HG02884 (cell line): ENCODE measurements at regions not wholly inside any gene's neighbourhood (a gene's known extent, or its start where the extent isn't known, plus 50 kb on each side); places are given as distances from the start of the nearest gene placed in this dataset.
A peak's percentile ranks its signal among the peaks of the same experiment; 100 is the strongest.
"Not testable (repeated sequence)": the region's sequence is repeated elsewhere in the genome, so short reads cannot be mapped to it uniquely, and the experiment has no call there.

Experiments
- ATAC-seq: cut with Tn5 transposase; IDR thresholded peaks from one replicate; pipeline ENCODE4 v1.9.1; 2021; ENCODE audit warnings: mild to moderate bottlenecking, moderate library complexity; ENCODE audit not compliant: unreplicated experiment

- no peak for ATAC-seq
Measured at GRCh38 chr5:124892185-124892848, 145.9 kb upstream of the ZNF608 start.

- ATAC-seq: no peak
Measured at GRCh38 chr5:124894541-124894940, 148.1 kb upstream of the ZNF608 start.

- ATAC-seq: no peak
Measured at GRCh38 chr5:124895236-124895635, 148.8 kb upstream of the ZNF608 start.

- ATAC-seq: no peak
Measured at GRCh38 chr5:124901081-124901480, 154.6 kb upstream of the ZNF608 start.

- peak; percentile 99 for ATAC-seq
Measured at GRCh38 chr5:124902097-124902821, 155.8 kb upstream of the ZNF608 start.

- ATAC-seq: no peak
Measured at GRCh38 chr5:124905256-124906130, 159.1 kb upstream of the ZNF608 start.

- no peak for ATAC-seq
Measured at GRCh38 chr5:124906339-124907097, 160.1 kb upstream of the ZNF608 start.

GRCh38 chr5:124907098-124907644 is 160.7 kb upstream of the ZNF608 start:
- ATAC-seq: no peak

- ATAC-seq: peak; percentile 83
Measured at GRCh38 chr5:124908581-124909451, 162.4 kb upstream of the ZNF608 start.

GRCh38 chr5:124909734-124910133 is 163.3 kb upstream of the ZNF608 start:
- ATAC-seq: no peak

GRCh38 chr5:124910354-124911016 is 164.0 kb upstream of the ZNF608 start:
- no peak for ATAC-seq

- no peak for ATAC-seq
Measured at GRCh38 chr5:124912638-124913328, 166.3 kb upstream of the ZNF608 start.

GRCh38 chr5:124913329-124913653 is 166.9 kb upstream of the ZNF608 start:
- ATAC-seq: no peak

GRCh38 chr5:124916313-124916712 is 169.9 kb upstream of the ZNF608 start:
- not testable (repeated sequence) for ATAC-seq

GRCh38 chr5:124918618-124919017 is 172.2 kb upstream of the ZNF608 start:
- no peak for ATAC-seq

- ATAC-seq: no peak
Measured at GRCh38 chr5:124919076-124919475, 172.6 kb upstream of the ZNF608 start.

GRCh38 chr5:124919747-124920525 is 173.5 kb upstream of the ZNF608 start:
- ATAC-seq: no peak
